Hematopoietic multipotent progenitor cell treated with erythropoietin and hydrocortisone succinate and interleukin-3 and kit ligand, for 8 days (in vitro differentiated cells): ENCODE measurements at regions not wholly inside any gene's neighbourhood (a gene's known extent, or its start where the extent isn't known, plus 50 kb on each side); places are given as distances from the start of the nearest gene placed in this dataset.

Source experiments
- DNase-seq: peaks from one replicate; pipeline ENCODE4 v3.0.0-alpha.2; 2015

DNA sequence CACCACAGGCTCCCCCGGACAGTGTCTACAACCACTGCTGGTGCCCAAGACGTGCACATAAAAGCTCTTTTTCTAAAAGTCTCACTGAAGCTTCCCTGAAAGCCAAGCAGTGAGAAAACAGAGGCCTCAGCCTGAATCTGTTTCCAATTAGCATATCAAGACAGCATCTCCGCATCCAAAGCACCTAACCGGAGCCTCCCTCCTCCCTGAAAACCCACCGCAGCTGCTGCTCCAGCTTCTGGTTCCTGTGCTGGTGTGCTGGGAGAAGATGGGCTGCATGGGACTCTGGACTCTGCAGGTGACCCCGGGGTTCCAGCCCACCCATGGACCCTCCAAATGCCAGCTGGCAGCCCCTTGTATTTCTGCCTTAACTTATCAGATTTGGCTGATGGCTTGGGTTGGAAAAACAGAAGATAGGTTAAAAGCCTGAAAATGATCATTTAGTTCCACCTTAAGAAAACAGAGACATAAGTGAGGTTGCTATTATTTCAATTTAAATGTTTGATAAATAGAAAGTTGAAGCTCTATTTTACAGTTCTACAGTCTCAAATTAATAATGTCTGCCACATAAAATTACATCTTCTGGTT lies 103.3 kb downstream of the TMEM18 start:
- DNase-seq, result no peak

GRCh38 chr2:573025-573424 lies 104.2 kb downstream of the TMEM18 start:
- DNase-seq, result no peak

GRCh38 chr2:569681-570080 lies 107.5 kb downstream of the TMEM18 start:
- no peak for DNase-seq

DNA sequence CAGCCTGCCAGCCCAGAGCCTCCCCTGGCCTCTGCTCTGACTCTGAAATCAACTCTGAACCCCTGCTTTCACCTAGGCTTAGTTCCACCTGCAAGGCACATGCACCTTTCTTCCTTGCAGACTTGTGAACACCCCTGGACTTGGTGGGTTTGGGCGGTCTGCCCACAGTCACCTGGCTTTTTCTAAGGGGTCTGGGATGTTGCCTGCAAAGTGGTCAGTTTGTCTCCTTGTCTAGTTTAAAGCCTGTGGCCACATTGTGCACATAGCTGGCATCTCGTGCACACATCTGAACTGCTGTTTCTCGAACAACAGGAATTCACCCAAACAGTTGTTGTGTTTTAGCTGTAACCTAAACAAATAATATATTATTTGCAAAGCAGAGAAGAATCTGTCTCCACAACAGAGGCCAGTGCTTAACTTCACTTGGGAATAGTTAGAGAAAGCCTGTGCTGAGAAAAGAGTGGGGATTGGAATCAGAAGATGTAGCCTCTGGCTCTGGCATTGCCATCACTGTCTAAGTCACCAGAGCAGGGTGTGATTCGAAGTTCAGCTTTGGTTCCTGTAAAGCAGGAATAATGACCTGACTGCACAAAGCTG lies 108.5 kb downstream of the TMEM18 start:
- no peak for DNase-seq

DNA sequence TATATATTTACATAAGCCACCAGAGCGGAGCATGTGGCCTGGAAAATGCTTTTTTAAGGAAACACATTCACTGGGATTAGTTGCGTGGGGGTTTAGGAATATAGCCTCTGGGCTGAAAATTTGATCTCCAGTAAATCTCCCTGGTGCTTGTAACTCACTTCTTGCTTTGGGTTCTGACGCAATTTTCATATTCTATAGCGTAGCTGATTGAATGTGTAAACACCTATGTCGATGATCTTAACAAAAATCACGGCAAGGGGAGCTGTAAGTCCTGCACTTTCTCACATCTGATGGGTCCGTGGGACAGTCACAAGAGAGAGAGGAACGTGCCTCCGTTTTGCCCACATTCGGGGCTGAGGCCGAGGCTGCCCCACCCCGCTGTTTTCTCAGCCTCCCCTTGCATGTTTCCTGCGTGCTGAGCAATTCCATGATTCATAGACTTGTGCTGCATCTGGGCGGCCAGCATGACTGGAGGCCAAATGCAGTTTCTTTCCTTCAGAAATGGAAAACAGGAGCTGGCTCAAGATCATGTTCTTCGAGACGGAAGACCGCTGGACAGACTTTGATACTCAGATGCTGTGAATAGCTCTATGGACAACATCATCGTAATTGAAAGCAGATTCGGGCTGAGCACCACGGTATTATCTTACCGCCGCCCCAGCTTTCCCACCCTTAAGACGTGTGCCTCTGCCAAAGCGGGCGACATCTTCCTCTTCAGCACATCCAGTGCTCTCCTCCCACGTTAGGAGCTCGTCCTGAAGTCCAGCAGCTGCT lies 109.2 kb downstream of the TMEM18 start:
- DNase-seq, result no peak

- DNase-seq, result no peak
These were observed 109.7 kb downstream of the TMEM18 start for GRCh38 chr2:567496-567864.

DNA sequence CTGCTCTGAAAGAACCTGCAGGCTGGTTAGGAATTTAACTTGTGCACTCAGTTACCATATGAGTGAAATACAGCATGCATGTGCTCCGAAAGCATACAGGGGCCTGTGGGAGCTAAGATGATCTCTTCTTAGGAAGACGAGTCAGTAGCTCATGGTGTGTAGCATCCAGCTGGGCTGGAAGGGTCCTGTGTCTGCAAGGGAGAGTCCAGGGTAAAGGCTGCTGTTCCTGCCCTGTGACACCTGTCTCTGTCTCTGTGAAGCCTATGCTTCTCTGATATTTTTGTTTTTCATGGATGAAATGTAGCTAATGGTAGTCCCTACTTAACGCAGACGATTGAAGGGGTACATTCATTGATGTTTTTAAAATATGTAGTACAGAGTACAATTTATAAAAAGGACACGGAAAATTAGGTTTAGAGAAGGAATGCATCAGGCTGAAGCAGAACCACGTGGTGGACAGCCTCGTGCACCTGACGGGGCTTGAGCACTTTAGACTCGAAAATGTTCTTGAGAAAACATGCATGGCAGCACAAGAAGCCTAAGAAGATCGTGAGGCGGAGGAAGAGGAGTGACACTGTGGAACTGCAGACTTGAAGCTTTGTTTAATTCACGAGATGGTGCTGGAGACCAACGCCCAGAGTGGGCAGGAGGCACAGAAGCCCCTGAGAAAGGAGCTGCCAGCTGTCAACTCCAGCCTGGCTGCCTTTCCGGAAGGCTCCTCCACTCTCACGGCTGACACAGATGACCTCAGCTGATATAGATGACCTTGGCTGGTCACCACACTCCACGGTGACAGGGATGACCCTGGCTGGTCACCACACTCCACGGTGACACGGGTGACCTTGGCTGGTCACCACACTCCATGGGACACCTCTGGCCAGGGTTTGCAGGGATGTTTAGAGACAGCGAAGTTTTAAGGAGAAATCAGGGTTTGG lies 110.6 kb downstream of the TMEM18 start:
- DNase-seq, result no peak

- DNase-seq, result no peak
These were observed 112.6 kb downstream of the TMEM18 start for GRCh38 chr2:564471-565181.

- no peak for DNase-seq
These were observed 113.7 kb downstream of the TMEM18 start for GRCh38 chr2:563512-563911.

DNA sequence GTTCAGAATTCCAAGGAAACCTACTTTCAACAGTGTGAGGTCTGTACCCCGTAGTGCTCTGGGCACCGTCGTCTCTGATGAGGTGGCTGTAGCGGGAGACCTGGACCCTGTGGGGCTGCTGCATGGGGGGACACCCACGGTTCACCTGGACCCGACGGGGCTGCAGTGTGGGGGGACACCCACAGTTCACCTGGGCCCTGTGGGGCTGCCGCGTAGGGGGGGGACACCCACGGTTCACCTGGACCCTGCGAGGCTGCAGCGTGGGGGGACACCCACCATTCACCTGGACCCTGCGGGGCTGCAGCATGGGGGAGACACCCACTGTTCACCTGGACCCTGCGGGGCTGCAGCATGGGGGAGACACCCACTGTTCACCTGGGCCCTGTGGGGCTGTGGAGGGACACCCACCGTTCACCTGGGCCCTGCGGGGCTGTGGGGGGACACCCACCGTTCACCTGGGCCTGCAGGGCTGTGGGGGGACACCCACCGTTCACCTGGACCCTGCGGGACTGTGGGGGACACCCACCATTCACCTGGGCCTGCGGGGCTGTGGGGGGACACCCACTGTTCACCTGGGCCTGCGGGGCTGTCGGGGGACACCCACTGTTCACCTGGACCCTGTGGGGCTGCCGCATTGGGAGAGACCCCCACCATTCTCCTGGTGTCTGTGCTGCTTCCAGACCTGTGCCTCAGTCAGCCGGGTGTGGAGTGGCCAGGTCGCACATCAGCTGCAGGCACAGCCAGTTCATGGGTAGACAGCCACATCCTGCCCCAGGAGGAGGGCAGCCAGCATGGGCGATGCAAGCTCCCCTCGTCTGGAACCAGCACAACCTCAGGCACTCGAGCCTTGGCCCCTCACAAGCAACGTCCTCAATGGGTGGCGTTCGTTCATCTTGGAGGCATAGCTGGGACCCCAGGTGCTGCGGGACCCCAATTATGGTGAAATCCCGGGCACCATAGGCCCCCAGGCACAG lies 114.5 kb downstream of the TMEM18 start:
- no peak for DNase-seq

- DNase-seq, result no peak
These were observed 118.3 kb downstream of the TMEM18 start for GRCh38 chr2:558879-559278.

DNA sequence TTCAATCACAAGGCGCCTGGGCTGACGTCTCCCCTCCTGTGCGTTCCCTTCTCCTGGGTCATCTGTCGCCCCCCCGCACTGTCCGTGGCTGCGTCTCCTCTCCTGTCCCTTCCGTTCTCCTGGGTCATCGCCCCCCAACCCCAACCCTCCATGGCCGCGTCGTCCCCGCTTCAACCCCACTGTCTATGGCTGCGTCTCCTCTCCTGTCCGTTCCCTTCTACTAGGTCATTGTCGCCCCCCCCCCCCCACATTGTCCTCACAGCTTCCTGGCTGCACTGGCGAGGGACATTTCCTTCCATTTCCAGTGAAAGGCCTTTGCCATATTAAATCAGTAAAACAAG lies 118.9 kb downstream of the TMEM18 start:
- DNase-seq, result no peak

DNA sequence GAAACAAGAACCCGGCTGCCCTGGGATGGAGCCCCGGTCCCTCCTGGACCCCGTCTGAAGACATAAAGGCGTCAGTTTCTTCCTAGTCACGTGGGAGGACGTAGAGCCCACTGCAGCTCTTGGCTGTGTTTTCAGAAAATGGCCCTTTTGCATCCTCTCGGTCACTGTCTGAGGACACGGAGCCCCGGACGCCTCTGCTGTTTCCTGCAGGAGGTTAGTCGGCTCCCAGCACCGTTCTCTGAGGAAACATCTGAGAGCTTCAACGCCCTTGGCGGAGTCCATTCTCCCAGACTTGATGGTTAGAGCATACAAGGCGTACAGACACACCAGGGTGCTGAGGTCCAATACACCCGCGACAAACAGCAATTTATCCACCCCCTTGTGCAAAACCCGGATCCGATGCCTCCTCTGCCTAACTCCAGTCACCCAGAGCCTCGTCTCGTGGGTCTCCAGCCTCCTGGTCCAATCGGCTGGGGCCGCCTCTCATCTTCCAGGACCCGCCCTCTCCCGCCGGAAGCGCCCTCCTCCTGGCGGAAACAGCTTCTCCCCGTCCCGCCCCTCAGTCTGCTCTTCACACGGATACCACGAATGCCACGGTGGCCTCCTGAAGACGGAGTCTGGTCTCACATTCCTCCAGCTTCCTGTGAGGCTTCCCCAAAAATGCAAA lies 119.4 kb downstream of the TMEM18 start:
- no peak for DNase-seq

DNA sequence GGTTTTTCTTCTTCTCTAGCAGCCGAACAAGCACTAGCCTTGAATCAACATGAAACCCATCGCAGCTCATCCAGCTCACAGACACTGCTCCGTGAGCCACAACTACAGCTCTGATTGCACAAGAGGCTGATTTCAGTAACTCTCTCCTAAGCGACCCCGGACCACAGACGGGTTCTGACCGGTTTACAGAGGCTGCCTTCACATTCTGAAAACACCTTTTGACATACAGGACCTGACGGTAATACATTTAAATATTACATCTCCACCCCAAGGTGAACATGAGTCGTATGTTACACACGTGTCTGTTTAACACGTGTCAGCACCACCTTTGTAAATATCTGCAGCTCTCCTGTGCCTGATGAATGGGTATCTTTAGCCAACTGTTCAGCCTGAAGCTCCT lies 120.7 kb downstream of the TMEM18 start:
- no peak for DNase-seq

DNA sequence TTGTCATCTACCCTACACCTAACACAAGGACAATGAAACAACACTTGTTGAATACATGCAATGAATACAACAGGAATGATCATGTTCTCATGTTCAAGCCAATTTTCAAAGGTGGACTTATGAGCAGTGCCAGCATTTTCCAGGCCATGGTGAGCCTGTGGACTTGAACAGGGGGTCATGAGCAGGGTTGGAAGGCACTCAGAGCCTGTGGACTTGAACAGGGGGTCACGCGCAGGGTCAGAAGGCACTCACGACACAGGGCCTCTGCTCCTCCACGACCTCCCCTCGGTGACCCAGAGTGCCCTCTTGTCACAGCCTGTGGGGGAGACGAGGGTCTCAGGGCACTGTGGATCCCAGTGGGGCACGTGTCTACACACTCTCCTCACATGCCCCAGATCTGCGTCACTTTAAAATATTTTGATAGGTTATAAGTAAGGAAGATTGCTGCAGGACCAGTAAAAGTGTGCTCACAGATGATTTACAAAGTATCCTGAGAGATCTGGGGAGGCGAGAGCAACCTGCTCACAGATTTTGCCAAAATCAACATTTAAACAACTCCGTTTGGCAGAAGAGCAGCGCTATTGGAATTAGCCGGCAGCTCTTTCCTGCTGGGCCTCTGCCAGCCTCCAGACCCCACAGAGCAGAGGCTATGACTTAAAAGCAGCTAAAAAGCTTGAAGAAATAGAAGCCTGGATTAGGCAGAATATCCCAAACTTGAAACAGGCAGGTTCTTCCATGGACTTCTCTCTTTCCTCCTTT lies 121.9 kb downstream of the TMEM18 start:
- DNase-seq, result no peak

- no peak for DNase-seq
These were observed 122.8 kb downstream of the TMEM18 start for GRCh38 chr2:554444-554843.

- no peak for DNase-seq
These were observed 124.3 kb downstream of the TMEM18 start for GRCh38 chr2:552906-553305.

GRCh38 chr2:551621-552020 lies 125.6 kb downstream of the TMEM18 start:
- no peak for DNase-seq

GRCh38 chr2:550860-551567 lies 126.2 kb downstream of the TMEM18 start:
- no peak for DNase-seq
